ENCODE measurements at regions not wholly inside any gene's neighbourhood (a gene's known extent, or its start where the extent isn't known, plus 50 kb on each side); places are given as distances from the start of the nearest gene placed in this dataset.

GRCh38 chr11:115700496-115700895, 196.3 kb upstream of the CADM1 start:
- Histone ChIP-seq H3K4me1 (peaks cover 5 to 20% of the 10 kb centered on the region in 2 donors), H3K36me3 (no peaks in the 10 kb centered on the region), H3K27ac (no peak overlapping the region), H3K27me3 (no peaks in the 10 kb centered on the region), H3K9me3 (no peaks in the 10 kb centered on the region), H3K4me3 (no peak overlapping the region)
- TF ChIP-seq POLR2A (IDR thresholded peaks at IDR 0.05) (no peak), CTCF (IDR thresholded peaks at IDR 0.05 in 4 of 5, conservative IDR thresholded peaks at IDR 0.05 in 1 of 5) (no peak)
- ATAC-seq, result no peak
- in situ Hi-C loops (cut with MboI; ENCODE audit: low sequenced_read_pairs in 4 of 4), result no loop called here
- intact Hi-C loops (cut with DNase I; ENCODE audit: low total_unique reads), result no loop called here
- no peak for DNase-seq

GRCh38 chr11:115699733-115700132, 195.5 kb upstream of the CADM1 start:
- Histone ChIP-seq H3K9me3 (no peaks in the 10 kb centered on the region), H3K4me3 (no peak overlapping the region), H3K27me3 (no peaks in the 10 kb centered on the region), H3K27ac (no peak overlapping the region), H3K36me3 (no peaks in the 10 kb centered on the region), H3K4me1 (peaks cover 5 to 20% of the 10 kb centered on the region in 2 donors)
- TF ChIP-seq CTCF (IDR thresholded peaks at IDR 0.05 in 4 of 5, conservative IDR thresholded peaks at IDR 0.05 in 1 of 5) (no peak), POLR2A (IDR thresholded peaks at IDR 0.05) (no peak)
- intact Hi-C loops (cut with DNase I; ENCODE audit: low total_unique reads), result no loop called here
- ATAC-seq (peak; percentile 36 to 81), DNase-seq (no peak)
- in situ Hi-C loops (cut with MboI; ENCODE audit: low sequenced_read_pairs in 4 of 4), result no loop called here

- intact Hi-C loops (cut with DNase I; ENCODE audit: low total_unique reads), result no loop called here
- TF ChIP-seq POLR2A (IDR thresholded peaks at IDR 0.05) (no peak), CTCF (IDR thresholded peaks at IDR 0.05 in 4 of 5, conservative IDR thresholded peaks at IDR 0.05 in 1 of 5) (no peak)
- H3K4me1 ChIP-seq, result peaks cover 5 to 20% of the 10 kb centered on the region in 2 donors
- H3K36me3 ChIP-seq, result no peaks in the 10 kb centered on the region
- ATAC-seq, result no peak
- no peak for DNase-seq
- no peaks in the 10 kb centered on the region for H3K27me3 ChIP-seq
- no peak overlapping the region for H3K27ac ChIP-seq
- no peaks in the 10 kb centered on the region for H3K9me3 ChIP-seq
- no peak overlapping the region for H3K4me3 ChIP-seq
- in situ Hi-C loops (cut with MboI; ENCODE audit: low sequenced_read_pairs in 4 of 4), result no loop called here
Measured at GRCh38 chr11:115699326-115699725, 195.1 kb upstream of the CADM1 start.

GRCh38 chr11:115698243-115698642, 194.0 kb upstream of the CADM1 start:
- H3K36me3 ChIP-seq, result no peaks in the 10 kb centered on the region
- TF ChIP-seq CTCF (IDR thresholded peaks at IDR 0.05 in 4 of 5, conservative IDR thresholded peaks at IDR 0.05 in 1 of 5) (no peak), POLR2A (IDR thresholded peaks at IDR 0.05) (no peak)
- DNase-seq (no peak), ATAC-seq (no peak)
- peaks cover 5 to 20% of the 10 kb centered on the region in 2 donors for H3K4me1 ChIP-seq
- intact Hi-C loops (cut with DNase I; ENCODE audit: low total_unique reads) (no loop called here), in situ Hi-C loops (cut with MboI; ENCODE audit: low sequenced_read_pairs in 4 of 4) (no loop called here)
- no peak overlapping the region for H3K27ac ChIP-seq
- no peak overlapping the region for H3K4me3 ChIP-seq
- H3K27me3 ChIP-seq, result no peaks in the 10 kb centered on the region
- H3K9me3 ChIP-seq, result no peaks in the 10 kb centered on the region

- Histone ChIP-seq H3K27me3 (no peaks in the 10 kb centered on the region), H3K9me3 (no peaks in the 10 kb centered on the region), H3K27ac (no peak overlapping the region), H3K4me1 (peaks cover 5 to 14% of the 10 kb centered on the region in 2 donors), H3K36me3 (no peaks in the 10 kb centered on the region), H3K4me3 (no peak overlapping the region)
- no peak for DNase-seq
- intact Hi-C loops (cut with DNase I; ENCODE audit: low total_unique reads), result no loop called here
- TF ChIP-seq CTCF (IDR thresholded peaks at IDR 0.05 in 4 of 5, conservative IDR thresholded peaks at IDR 0.05 in 1 of 5) (no peak), POLR2A (IDR thresholded peaks at IDR 0.05) (no peak)
- in situ Hi-C loops (cut with MboI; ENCODE audit: low sequenced_read_pairs in 4 of 4), result no loop called here
- ATAC-seq, result no peak
Measured at GRCh38 chr11:115696563-115696962, 192.3 kb upstream of the CADM1 start.

All from gastrocnemius medialis (tissue), 4 donors.